Keratinocyte (primary cell): ENCODE measurements at regions not wholly inside any gene's neighbourhood (a gene's known extent, or its start where the extent isn't known, plus 50 kb on each side); places are given as distances from the start of the nearest gene placed in this dataset.

ENCODE experiments used
- DNase-seq: peaks from one replicate; pipeline ENCODE4 v3.0.0-alpha.2; 2011; ENCODE audit warnings: low read depth, missing footprints, low spot score
- FAIRE-seq: peaks from 2 replicates; lab custom pipeline; 2011; peaks lifted over from hg19 to GRCh38; lab: Jason Lieb, UNC
- H2AFZ ChIP-seq: 2 replicates; pipeline ENCODE4 v1.6.0; 2012; ENCODE audit warnings: low read length, control low read depth, inconsistent platforms; ENCODE audit not compliant: control insufficient read depth
- H3K27ac ChIP-seq: 2 replicates; pipeline ENCODE4 v1.5.1; 2011; ENCODE audit warnings: low read length; ENCODE audit not compliant: control insufficient read depth, insufficient read depth
- H3K27me3 ChIP-seq: 3 replicates; pipeline ENCODE4 v1.6.0; 2011; ENCODE audit warnings: low read length; ENCODE audit not compliant: control insufficient read depth, insufficient read depth; ENCODE audit errors: extremely low read depth
- H3K36me3 ChIP-seq, 2 experiments: 2 replicates in 1 of 2; 3 replicates in 1 of 2; pipeline ENCODE4 v1.5.1; 2011; ENCODE audit warnings: low read length in 2 of 2, mild to moderate bottlenecking in 1 of 2; ENCODE audit not compliant: control insufficient read depth in 2 of 2, insufficient read depth in 2 of 2; ENCODE audit errors: extremely low read depth in 1 of 2
- H3K4me1 ChIP-seq: 3 replicates; pipeline ENCODE4 v1.5.1; 2011; ENCODE audit warnings: low read length; ENCODE audit not compliant: control insufficient read depth, insufficient read depth; ENCODE audit errors: extremely low read depth
- H3K4me2 ChIP-seq: 3 replicates; pipeline ENCODE4 v1.6.0; 2011; ENCODE audit warnings: low read depth, low read length; ENCODE audit not compliant: control insufficient read depth, insufficient read depth; ENCODE audit errors: extremely low read depth
- H3K4me3 ChIP-seq, 3 experiments: fragments of 200-600 bp in 1 of 3; sonication (generic) in 1 of 3; 2 replicates in 2 of 3; 3 replicates in 1 of 3; pipeline ENCODE4 v1.5.1; 2011 to 2016; ENCODE audit warnings: low read length in 3 of 3, mild to moderate bottlenecking in 3 of 3, control low read depth in 2 of 3, inconsistent platforms in 1 of 3, low read depth in 1 of 3, mixed read lengths in 1 of 3, mixed run types in 1 of 3, moderate library complexity in 1 of 3; ENCODE audit not compliant: control insufficient read depth in 2 of 3, insufficient read depth in 2 of 3; ENCODE audit errors: extremely low read depth in 1 of 3
- H3K79me2 ChIP-seq: 2 replicates; pipeline ENCODE4 v1.6.0; 2012; ENCODE audit warnings: low read length; ENCODE audit not compliant: control insufficient read depth, insufficient read depth
- H3K9ac ChIP-seq: 3 replicates; pipeline ENCODE4 v1.6.0; 2011; ENCODE audit warnings: low read length; ENCODE audit not compliant: control insufficient read depth, insufficient read depth; ENCODE audit errors: extremely low read depth
- H3K9me1 ChIP-seq: 3 replicates; pipeline ENCODE4 v1.6.0; 2011; ENCODE audit warnings: low read length; ENCODE audit not compliant: control insufficient read depth, insufficient read depth; ENCODE audit errors: extremely low read depth
- H3K9me3 ChIP-seq: 2 replicates; pipeline ENCODE4 v1.5.1; 2012; ENCODE audit warnings: low read depth, low read length; ENCODE audit not compliant: control insufficient read depth
- H4K20me1 ChIP-seq: 3 replicates; pipeline ENCODE4 v1.6.0; 2011; ENCODE audit warnings: low read length; ENCODE audit not compliant: control insufficient read depth, insufficient read depth; ENCODE audit errors: extremely low read depth
- EZH2 ChIP-seq: IDR thresholded peaks from one replicate; pipeline ENCODE4 v1.6.1; 2012; ENCODE audit warnings: inconsistent platforms, mild to moderate bottlenecking, low read length, moderate library complexity
- dilution Hi-C: fragments of 300-500 bp; cut with MboI; formaldehyde crosslinking; loops from one replicate; pipeline ENCODE4 v1.7.0; 2020; ENCODE audit warnings: low sequenced_read_pairs; ENCODE audit not compliant: extremely low pct_ligation_motif_present
- TF ChIP-seq, protein P1 (sequence below), 3 experiments: IDR thresholded peaks in 1 of 3; conservative IDR thresholded peaks in 1 of 3; optimal IDR thresholded peaks in 1 of 3; 2 replicates in 2 of 3; 3 replicates in 1 of 3; pipeline versions ENCODE3 to v1.5.1; 2011; ENCODE audit warnings: low read length in 3 of 3, mild to moderate bottlenecking in 3 of 3, moderate library complexity in 2 of 3, control low read depth in 1 of 3, inconsistent platforms in 1 of 3; ENCODE audit not compliant: insufficient read depth in 2 of 3; ENCODE audit errors: extremely low read depth in 1 of 3

DNA sequence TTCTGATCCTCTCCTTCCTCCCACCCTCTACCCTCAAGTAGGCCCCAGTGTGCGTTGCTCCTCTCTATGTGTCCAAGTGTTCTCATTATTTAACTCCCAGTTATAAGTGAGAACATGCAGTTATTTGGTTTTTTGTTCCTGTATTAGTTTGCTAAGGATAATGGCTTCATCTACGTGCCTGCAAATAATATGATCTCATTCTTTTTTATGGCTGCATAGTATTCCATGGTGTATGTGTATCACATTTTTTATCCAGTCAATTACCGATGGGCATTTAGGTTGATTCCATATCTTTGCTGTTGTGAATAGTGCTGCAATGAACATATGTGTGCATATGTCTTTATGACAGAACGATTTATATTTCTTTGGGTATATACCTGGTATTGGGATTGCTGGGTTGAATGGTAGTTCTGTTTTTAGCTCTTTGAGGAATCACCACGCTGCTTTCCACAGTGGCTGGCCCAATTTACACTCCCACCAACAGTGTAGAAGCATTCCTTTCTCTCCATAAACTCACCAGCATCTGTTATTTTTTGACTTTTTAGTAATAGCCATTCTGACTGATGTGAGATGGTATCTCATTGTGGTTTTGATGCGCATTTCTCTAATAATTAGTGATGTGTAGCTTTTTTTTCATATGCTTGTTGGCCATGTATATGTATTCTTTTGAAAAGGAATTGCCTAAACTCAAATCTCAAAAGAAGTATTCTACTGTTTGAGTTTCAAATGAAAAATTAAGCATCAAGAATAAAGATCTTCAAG, 116.9 kb downstream of the ETS2 start:
- DNase-seq = no peak
- Histone ChIP-seq H3K4me3 (no peak overlapping the region), H4K20me1 (no peaks in the 10 kb centered on the region), H3K9ac (no peak overlapping the region), H3K27ac (no peak overlapping the region), H3K36me3 (no peaks in the 10 kb centered on the region), H3K4me2 (no peak overlapping the region), H3K4me1 (peaks cover 25% of the 10 kb centered on the region), H3K9me1 (no peaks in the 10 kb centered on the region), H3K9me3 (no peaks in the 10 kb centered on the region), H3K79me2 (no peaks in the 10 kb centered on the region), H3K27me3 (no peaks in the 10 kb centered on the region), H2AFZ (no peak overlapping the region)
- dilution Hi-C loops = no loop called here
- no peak for TF ChIP-seq EZH2
- TF ChIP-seq, protein P1, sequence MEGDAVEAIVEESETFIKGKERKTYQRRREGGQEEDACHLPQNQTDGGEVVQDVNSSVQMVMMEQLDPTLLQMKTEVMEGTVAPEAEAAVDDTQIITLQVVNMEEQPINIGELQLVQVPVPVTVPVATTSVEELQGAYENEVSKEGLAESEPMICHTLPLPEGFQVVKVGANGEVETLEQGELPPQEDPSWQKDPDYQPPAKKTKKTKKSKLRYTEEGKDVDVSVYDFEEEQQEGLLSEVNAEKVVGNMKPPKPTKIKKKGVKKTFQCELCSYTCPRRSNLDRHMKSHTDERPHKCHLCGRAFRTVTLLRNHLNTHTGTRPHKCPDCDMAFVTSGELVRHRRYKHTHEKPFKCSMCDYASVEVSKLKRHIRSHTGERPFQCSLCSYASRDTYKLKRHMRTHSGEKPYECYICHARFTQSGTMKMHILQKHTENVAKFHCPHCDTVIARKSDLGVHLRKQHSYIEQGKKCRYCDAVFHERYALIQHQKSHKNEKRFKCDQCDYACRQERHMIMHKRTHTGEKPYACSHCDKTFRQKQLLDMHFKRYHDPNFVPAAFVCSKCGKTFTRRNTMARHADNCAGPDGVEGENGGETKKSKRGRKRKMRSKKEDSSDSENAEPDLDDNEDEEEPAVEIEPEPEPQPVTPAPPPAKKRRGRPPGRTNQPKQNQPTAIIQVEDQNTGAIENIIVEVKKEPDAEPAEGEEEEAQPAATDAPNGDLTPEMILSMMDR (optimal IDR thresholded peaks at IDR 0.05 in 1 of 3, IDR thresholded peaks at IDR 0.05 in 1 of 3, conservative IDR thresholded peaks at IDR 0.05 in 1 of 3; ENCODE audit: extremely low read depth in 1 of 3, insufficient read depth in 2 of 3, low read length in 3 of 3) = no peak
- no peak for FAIRE-seq

DNA sequence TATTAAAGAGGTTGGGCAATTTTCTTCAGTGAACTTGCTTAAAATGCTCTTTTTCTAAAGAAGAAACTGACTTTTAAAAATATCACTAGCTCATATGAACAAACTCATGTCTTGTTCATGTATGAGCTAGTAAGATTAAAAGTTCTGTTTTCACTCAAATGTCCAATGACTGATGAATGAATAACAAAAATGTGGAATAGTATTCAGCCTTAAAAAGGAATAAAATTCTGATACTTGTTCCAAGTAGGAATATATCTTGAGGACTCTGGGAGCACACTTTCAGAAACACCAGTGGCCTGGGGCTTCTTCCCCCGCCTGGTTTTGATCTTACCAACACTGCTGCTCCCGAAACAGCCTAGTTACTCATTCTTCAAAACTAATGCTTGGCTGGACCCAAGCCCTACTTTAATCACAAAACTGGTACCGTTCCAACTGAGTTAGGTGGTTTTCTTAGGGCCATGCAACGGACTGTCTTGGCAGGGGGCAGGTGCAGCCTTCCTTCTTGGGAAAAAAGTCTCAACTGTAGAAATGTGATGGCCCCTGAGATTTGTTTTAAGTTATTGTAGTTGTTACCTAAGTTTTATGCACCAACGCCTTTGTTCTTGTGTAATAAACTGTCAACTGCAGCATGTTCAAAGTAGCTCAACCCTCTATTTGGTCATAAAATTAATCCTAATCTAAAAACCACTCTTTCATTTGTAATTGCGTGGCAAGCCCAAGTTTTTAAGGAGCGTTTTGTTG, 116.0 kb downstream of the ETS2 start:
- no peaks in the 10 kb centered on the region for H3K36me3 ChIP-seq
- H3K9ac ChIP-seq = no peak overlapping the region
- no peaks in the 10 kb centered on the region for H3K9me1 ChIP-seq
- no peaks in the 10 kb centered on the region for H3K9me3 ChIP-seq
- no peak for FAIRE-seq
- H3K4me3 ChIP-seq = peak overlapping the region in 1 of 3 experiments; percentile 10
- no peaks in the 10 kb centered on the region for H3K27me3 ChIP-seq
- H3K27ac ChIP-seq = no peak overlapping the region
- peaks cover 25% of the 10 kb centered on the region for H3K4me1 ChIP-seq
- DNase-seq = no peak
- no peak overlapping the region for H3K4me2 ChIP-seq
- dilution Hi-C loops = no loop called here
- no peak overlapping the region for H2AFZ ChIP-seq
- no peaks in the 10 kb centered on the region for H4K20me1 ChIP-seq
- H3K79me2 ChIP-seq = no peaks in the 10 kb centered on the region
- TF ChIP-seq, protein P1 (optimal IDR thresholded peaks at IDR 0.05 in 1 of 3, IDR thresholded peaks at IDR 0.05 in 1 of 3, conservative IDR thresholded peaks at IDR 0.05 in 1 of 3; ENCODE audit: extremely low read depth in 1 of 3, insufficient read depth in 2 of 3, low read length in 3 of 3) = no peak
- TF ChIP-seq EZH2 = no peak
